ENCODE measurements at regions not wholly inside any gene's neighbourhood (a gene's known extent, or its start where the extent isn't known, plus 50 kb on each side); places are given as distances from the start of the nearest gene placed in this dataset.

DNA sequence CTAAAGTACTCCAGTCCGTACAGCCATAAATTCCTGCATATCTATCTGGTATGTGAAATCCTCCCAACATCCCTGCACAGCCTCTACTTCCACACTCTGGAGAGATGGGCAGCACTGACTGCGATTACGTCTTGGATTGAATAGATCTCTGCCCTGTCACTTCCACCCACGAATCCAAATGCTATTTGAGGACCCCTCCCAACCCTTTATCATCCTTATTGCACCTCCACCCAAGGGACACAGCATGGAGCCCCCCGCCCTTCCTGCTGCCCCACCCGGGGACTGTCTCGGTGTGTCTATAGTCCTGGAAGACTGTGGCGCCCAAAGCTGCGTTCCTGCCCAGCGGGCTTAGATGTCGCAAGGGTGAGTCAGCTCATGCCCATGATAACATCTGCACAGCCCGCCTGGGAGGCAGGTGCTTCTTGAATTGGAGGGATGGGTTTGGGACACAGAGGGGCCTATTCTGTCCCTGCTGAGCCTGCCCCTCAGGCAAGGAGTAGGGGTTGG is 105.7 kb upstream of the HAND1 start:
- Histone ChIP-seq H3K36me3 (ENCODE audit: insufficient read depth, low read length) (no peaks in the 10 kb centered on the region), H2AFZ (ENCODE audit: low read length) (no peak overlapping the region), H3K9me2 (ENCODE audit: insufficient read depth, low read length) (no peaks in the 10 kb centered on the region), H3K9me3 (ENCODE audit: low read length) (no peaks in the 10 kb centered on the region), H3K79me2 (ENCODE audit: insufficient read depth, low read depth, low read length) (no peaks in the 10 kb centered on the region), H4K20me1 (ENCODE audit: insufficient read depth, low read length) (no peaks in the 10 kb centered on the region), H3K4me3 (ENCODE audit: low read depth, low read length, poor library complexity, severe bottlenecking) (no peak overlapping the region), H3K4me2 (ENCODE audit: low read length) (no peak overlapping the region), H3K27ac (ENCODE audit: low read depth, low read length, poor library complexity, severe bottlenecking) (no peak overlapping the region), H3K4me1 (ENCODE audit: insufficient read depth, low read length, poor library complexity, severe bottlenecking) (no peaks in the 10 kb centered on the region)
- CTCF ChIA-PET (ENCODE audit: unreplicated experiment), result no interaction called here
- TF ChIP-seq EZH2phosphoT487 (IDR thresholded peaks at IDR 0.05; ENCODE audit: borderline replicate concordance, low read depth, low read length) (no peak), CTCF (conservative IDR thresholded peaks at IDR 0.05; ENCODE audit: low read length) (no peak)
- DNase-seq (ENCODE audit: low spot score), result no peak
- intact Hi-C loops (cut with micrococcal nuclease; ENCODE audit: unreplicated experiment), result no loop called here
- BruUV-seq (replicated peaks), result no TSS peak
- POLR2A ChIA-PET, result interaction anchor here (0.5 kb wide), 2 partner anchors 517 to 519 kb away, joined by 3 read pairs; no protein-coding TSS in a partner anchor

DNA sequence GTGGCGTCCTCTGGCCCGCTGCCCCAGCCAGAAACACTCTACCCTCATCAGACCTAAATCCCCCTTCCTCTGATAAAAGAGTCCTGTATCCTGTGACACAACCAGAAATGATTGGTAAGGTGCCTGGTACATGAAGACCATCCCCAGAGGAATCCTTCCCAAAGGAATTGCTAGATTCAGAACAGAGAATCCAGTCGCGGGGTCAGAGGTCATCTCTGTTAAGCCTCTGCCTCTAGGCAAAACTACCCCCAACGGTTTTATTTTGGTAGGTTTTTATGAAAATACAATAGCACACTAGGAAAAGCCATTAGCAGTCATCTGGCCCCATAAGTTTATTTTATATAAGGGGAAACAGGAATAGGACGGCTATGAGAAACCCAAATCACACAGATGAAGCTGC is 102.4 kb upstream of the HAND1 start:
- TF ChIP-seq EZH2phosphoT487 (IDR thresholded peaks at IDR 0.05; ENCODE audit: borderline replicate concordance, low read depth, low read length), result no peak
- no peak for TF ChIP-seq CTCF (conservative IDR thresholded peaks at IDR 0.05; ENCODE audit: low read length)
- H3K4me3 ChIP-seq (ENCODE audit: low read depth, low read length, poor library complexity, severe bottlenecking), result no peak overlapping the region
- ChIA-PET POLR2A (no interaction called here), CTCF (ENCODE audit: unreplicated experiment) (no interaction called here)
- no peak overlapping the region for H3K27ac ChIP-seq (ENCODE audit: low read depth, low read length, poor library complexity, severe bottlenecking)
- no peak overlapping the region for H2AFZ ChIP-seq (ENCODE audit: low read length)
- no peaks in the 10 kb centered on the region for H3K36me3 ChIP-seq (ENCODE audit: insufficient read depth, low read length)
- intact Hi-C loops (cut with micrococcal nuclease; ENCODE audit: unreplicated experiment), result no loop called here
- H3K4me2 ChIP-seq (ENCODE audit: low read length), result no peak overlapping the region
- H3K9me2 ChIP-seq (ENCODE audit: insufficient read depth, low read length), result no peaks in the 10 kb centered on the region
- no peaks in the 10 kb centered on the region for H3K79me2 ChIP-seq (ENCODE audit: insufficient read depth, low read depth, low read length)
- peaks cover 15% of the 10 kb centered on the region for H3K4me1 ChIP-seq (ENCODE audit: insufficient read depth, low read length, poor library complexity, severe bottlenecking)
- no TSS peak for BruUV-seq (replicated peaks)
- H3K9me3 ChIP-seq (ENCODE audit: low read length), result no peaks in the 10 kb centered on the region
- DNase-seq (ENCODE audit: low spot score), result no peak
- H4K20me1 ChIP-seq (ENCODE audit: insufficient read depth, low read length), result no peaks in the 10 kb centered on the region

- TF ChIP-seq CTCF (conservative IDR thresholded peaks at IDR 0.05; ENCODE audit: low read length) (no peak), EZH2phosphoT487 (IDR thresholded peaks at IDR 0.05; ENCODE audit: borderline replicate concordance, low read depth, low read length) (no peak)
- H3K36me3 ChIP-seq (ENCODE audit: insufficient read depth, low read length), result no peaks in the 10 kb centered on the region
- H3K27ac ChIP-seq (ENCODE audit: low read depth, low read length, poor library complexity, severe bottlenecking), result no peak overlapping the region
- H2AFZ ChIP-seq (ENCODE audit: low read length), result no peak overlapping the region
- POLR2A ChIA-PET, result no interaction called here
- H3K4me2 ChIP-seq (ENCODE audit: low read length), result no peak overlapping the region
- no peaks in the 10 kb centered on the region for H3K79me2 ChIP-seq (ENCODE audit: insufficient read depth, low read depth, low read length)
- H3K9me3 ChIP-seq (ENCODE audit: low read length), result no peaks in the 10 kb centered on the region
- no peaks in the 10 kb centered on the region for H4K20me1 ChIP-seq (ENCODE audit: insufficient read depth, low read length)
- BruUV-seq (replicated peaks), result no TSS peak
- CTCF ChIA-PET (ENCODE audit: unreplicated experiment), result no interaction called here
- intact Hi-C loops (cut with micrococcal nuclease; ENCODE audit: unreplicated experiment), result no loop called here
- H3K9me2 ChIP-seq (ENCODE audit: insufficient read depth, low read length), result no peaks in the 10 kb centered on the region
- peaks cover 19% of the 10 kb centered on the region for H3K4me1 ChIP-seq (ENCODE audit: insufficient read depth, low read length, poor library complexity, severe bottlenecking)
- no peak overlapping the region for H3K4me3 ChIP-seq (ENCODE audit: low read depth, low read length, poor library complexity, severe bottlenecking)
- DNase-seq (ENCODE audit: low spot score), result no peak
Observed at GRCh38 chr5:154577416-154577815, 99.4 kb upstream of the HAND1 start.

Measured in OCI-LY7 (cell line).